ENCODE measurements at regions not wholly inside any gene's neighbourhood (a gene's known extent, or its start where the extent isn't known, plus 50 kb on each side); places are given as distances from the start of the nearest gene placed in this dataset.
"Not testable (repeated sequence)": the region's sequence is repeated elsewhere in the genome, so short reads cannot be mapped to it uniquely, and the experiment has no call there.

DNA sequence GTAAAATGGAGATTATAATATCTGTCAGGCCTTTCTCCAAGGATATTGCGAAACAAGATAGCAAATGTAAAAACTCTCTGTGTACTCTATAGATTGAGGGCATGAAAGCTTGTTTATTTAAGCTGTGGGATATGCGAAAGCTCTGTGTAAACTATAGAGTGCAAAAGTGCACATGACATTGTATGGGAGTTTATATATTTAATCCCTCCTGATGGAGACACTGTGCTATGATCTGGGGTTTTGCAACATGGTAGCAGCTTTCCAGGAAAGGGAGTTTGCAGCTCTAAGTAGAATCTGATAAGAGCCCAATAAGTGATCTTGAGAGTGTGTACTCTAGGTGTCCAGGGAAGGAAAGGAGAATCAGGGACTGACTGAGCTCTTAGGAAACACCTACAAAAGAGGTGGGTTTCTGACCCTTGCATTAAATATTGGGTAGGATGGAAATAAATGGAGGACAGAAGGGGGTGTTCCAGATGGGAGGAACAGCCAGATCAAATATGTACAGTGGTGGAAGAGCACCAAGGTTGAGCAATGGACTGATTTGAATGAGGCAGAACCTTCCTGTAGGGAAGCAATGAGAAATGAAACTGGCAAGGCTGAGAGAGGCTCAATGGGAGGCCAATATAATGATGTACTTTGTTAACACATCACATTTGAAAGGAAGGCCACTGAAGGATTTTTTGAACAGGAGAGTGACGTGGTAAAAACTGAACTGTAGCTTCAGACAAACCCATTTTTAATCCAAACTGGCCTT lies 450.1 kb downstream of the GJA1 start:
- TF ChIP-seq, protein P1, sequence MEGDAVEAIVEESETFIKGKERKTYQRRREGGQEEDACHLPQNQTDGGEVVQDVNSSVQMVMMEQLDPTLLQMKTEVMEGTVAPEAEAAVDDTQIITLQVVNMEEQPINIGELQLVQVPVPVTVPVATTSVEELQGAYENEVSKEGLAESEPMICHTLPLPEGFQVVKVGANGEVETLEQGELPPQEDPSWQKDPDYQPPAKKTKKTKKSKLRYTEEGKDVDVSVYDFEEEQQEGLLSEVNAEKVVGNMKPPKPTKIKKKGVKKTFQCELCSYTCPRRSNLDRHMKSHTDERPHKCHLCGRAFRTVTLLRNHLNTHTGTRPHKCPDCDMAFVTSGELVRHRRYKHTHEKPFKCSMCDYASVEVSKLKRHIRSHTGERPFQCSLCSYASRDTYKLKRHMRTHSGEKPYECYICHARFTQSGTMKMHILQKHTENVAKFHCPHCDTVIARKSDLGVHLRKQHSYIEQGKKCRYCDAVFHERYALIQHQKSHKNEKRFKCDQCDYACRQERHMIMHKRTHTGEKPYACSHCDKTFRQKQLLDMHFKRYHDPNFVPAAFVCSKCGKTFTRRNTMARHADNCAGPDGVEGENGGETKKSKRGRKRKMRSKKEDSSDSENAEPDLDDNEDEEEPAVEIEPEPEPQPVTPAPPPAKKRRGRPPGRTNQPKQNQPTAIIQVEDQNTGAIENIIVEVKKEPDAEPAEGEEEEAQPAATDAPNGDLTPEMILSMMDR (IDR thresholded peaks at IDR 0.05; ENCODE audit: insufficient read depth, low read depth, low read length) = no peak
- peak; percentile 99 for DNase-seq (ENCODE audit: low read depth)
- H3K4me3 ChIP-seq (ENCODE audit: low read depth, low read length) = no peak overlapping the region

DNA sequence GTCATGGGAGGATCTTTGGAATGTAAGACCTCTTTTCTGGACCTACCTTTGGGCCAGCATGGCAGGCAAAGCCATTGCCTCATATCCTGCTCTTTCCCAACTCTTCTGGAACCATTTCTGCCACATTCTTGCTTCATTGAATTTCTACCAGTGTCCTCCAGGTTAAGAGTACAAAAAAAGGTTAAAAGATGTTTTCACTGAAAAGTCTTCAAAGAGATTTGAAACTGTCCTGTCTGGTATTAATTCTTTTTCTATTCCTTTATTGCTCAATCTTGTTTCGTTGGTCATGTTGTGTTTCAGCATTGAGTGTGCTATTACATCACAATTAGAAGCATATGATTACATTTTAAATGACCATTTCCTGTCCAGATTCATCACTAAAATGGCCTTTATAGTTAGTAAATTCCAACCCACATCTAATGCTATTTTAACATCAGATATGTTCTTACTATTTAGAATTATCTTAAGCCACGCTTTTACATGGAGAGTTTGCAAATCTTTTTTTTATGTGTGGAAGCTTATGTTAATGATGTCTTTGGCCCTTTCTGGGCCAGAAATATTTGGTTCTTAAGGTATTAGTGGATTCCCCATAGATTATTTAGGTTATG lies 450.9 kb downstream of the GJA1 start:
- H3K4me3 ChIP-seq (ENCODE audit: low read depth, low read length) = no peak overlapping the region
- TF ChIP-seq, protein P1 (IDR thresholded peaks at IDR 0.05; ENCODE audit: insufficient read depth, low read depth, low read length) = no peak
- DNase-seq (ENCODE audit: low read depth) = peak; percentile 93

DNA sequence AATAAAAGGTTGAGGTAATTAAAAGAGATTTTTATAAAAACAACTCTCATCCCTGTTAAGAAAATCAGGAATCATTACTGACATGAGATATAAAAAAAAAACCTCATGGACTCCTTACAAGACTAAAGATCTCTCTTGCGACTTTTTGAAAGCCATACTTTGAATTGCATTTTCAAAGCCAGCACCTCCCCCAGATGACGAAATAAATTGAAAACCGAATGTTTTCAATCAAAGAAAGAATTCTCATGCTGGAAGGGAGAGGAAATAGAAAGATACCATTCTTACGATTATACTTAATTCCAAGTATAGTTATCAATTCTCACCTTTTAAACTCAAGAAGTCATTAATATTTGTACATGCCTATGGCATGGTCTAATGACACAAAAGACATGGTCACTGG lies 452.3 kb downstream of the GJA1 start:
- DNase-seq (ENCODE audit: low read depth) = no peak

GRCh38 chr6:121890307-121890910 lies 455.0 kb downstream of the GJA1 start:
- DNase-seq (ENCODE audit: low read depth) = peak; percentile 25
- TF ChIP-seq, protein P1 (IDR thresholded peaks at IDR 0.05; ENCODE audit: insufficient read depth, low read depth, low read length) = no peak
- H3K4me3 ChIP-seq (ENCODE audit: low read depth, low read length) = no peak overlapping the region

More for the DNA sequence above, 452.3 kb downstream of the GJA1 start:
- H3K4me3 ChIP-seq (ENCODE audit: low read depth, low read length) = no peak overlapping the region
- TF ChIP-seq, protein P1 (IDR thresholded peaks at IDR 0.05; ENCODE audit: insufficient read depth, low read depth, low read length) = no peak

- not testable (repeated sequence) for DNase-seq (ENCODE audit: low read depth); H3K4me3 ChIP-seq (ENCODE audit: low read depth, low read length)
These were observed 460.3 kb downstream of the GJA1 start for GRCh38 chr6:121895731-121896130.

GRCh38 chr6:121896363-121896762 lies 460.9 kb downstream of the GJA1 start:
- TF ChIP-seq, protein P1 (IDR thresholded peaks at IDR 0.05; ENCODE audit: insufficient read depth, low read depth, low read length) = no peak
- H3K4me3 ChIP-seq (ENCODE audit: low read depth, low read length) = no peak overlapping the region
- no peak for DNase-seq (ENCODE audit: low read depth)

- TF ChIP-seq, protein P1 (IDR thresholded peaks at IDR 0.05; ENCODE audit: insufficient read depth, low read depth, low read length) = no peak
- no peak overlapping the region for H3K4me3 ChIP-seq (ENCODE audit: low read depth, low read length)
- DNase-seq (ENCODE audit: low read depth) = peak; percentile 49
These were observed 461.3 kb downstream of the GJA1 start for GRCh38 chr6:121896771-121897170.
